HG02852 (cell line): ENCODE measurements at regions not wholly inside any gene's neighbourhood (a gene's known extent, or its start where the extent isn't known, plus 50 kb on each side); places are given as distances from the start of the nearest gene placed in this dataset.
"Not testable (repeated sequence)": the region's sequence is repeated elsewhere in the genome, so short reads cannot be mapped to it uniquely, and the experiment has no call there.

Experiments
- ATAC-seq: cut with Tn5 transposase; IDR thresholded peaks from one replicate; pipeline ENCODE4 v1.9.1; 2021; ENCODE audit warnings: mild to moderate bottlenecking, moderate library complexity; ENCODE audit not compliant: unreplicated experiment

DNA sequence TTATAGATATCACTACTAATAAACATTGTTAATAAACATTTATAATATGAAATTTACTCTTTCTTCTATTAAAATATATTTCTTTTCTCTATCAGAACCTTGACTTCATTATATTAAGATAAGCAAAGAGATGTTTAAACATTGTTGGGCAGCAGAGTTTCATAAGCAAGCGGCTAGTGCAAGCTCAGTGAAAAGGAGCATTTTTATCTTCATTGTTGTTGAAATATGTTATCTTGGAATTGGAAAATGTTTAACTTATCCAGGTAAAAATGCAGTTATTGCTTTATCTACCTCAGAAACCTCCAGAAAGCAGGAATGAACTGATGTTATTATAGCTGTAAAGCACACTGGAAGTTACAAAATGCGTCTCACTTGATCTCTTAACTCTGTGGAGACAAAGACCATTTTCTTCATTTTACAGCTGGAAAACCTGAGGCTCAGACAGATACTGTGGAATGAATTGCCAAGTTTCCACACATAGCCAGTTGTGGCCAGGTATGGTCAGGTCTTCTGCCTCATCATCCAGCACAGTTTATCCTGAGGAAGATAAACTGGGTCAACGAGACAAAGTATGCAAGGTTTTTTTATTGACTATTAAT lies 934.6 kb upstream of the FAM98A start:
- no peak for ATAC-seq

DNA sequence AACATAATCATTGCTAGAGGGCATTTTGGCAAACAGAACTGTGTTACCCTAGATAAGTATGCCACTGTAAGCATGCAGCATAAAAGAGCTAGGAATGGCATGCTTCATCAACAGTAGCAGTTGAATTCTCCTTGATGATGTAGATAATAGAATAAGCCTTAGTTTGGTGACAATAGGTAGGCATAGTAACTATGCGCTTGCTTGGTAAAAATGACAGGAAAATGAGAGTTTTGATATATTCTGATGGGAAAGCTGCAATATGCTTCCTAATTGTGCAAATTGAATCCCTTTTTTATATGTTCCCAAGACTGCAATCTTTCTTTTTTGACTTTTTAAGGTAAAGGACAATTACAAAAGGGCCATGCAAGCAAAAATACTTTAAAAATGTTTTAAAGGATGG lies 930.9 kb upstream of the FAM98A start:
- no peak for ATAC-seq

GRCh38 chr2:34523958-34524514 lies 924.9 kb upstream of the FAM98A start:
- no peak for ATAC-seq

- ATAC-seq, result no peak
Observed at GRCh38 chr2:34519659-34520058, 920.6 kb upstream of the FAM98A start.

DNA sequence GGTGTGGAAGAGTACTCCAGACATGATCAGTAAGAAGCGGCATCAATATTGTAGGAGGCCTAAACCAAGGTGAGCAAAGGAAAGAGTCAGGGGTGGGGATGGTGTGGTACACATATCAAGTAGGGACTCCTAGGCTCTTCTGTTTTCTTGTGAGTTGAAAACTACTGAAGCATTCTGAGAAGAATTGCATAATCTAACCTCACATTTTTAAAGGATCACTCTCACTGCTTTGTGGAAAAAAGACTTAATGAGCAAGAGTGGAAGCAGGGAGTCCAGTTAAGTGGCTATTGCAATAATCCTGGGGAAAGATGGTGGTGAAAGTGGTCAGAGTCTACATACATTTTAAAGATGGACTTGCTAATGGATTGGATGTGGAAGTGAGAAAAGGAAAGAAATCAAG lies 899.5 kb upstream of the FAM98A start:
- no peak for ATAC-seq

DNA sequence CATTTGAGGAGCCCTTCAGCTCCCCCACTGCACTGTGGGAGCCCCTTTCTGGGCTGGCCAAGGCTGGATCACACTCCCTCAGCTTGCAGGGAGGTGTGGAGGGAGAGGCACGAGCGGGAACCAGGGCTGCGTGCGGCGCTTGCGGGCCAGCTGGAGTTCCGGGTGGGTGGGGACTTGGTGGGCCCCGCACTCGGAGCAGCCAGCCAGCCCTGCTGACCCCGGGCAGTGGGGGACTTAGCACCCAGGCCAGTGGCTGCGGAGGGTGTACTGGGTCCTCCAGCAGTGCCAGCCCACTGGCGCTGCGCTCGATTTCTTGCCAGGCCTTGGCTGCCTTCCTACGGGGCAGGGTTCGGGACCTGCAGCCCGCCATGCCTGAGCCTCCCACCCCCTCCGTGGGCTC lies 895.1 kb upstream of the FAM98A start:
- ATAC-seq, result not testable (repeated sequence)

GRCh38 chr2:34492561-34493455 lies 893.7 kb upstream of the FAM98A start:
- ATAC-seq, result no peak

GRCh38 chr2:34486965-34487364 lies 887.9 kb upstream of the FAM98A start:
- ATAC-seq, result no peak

DNA sequence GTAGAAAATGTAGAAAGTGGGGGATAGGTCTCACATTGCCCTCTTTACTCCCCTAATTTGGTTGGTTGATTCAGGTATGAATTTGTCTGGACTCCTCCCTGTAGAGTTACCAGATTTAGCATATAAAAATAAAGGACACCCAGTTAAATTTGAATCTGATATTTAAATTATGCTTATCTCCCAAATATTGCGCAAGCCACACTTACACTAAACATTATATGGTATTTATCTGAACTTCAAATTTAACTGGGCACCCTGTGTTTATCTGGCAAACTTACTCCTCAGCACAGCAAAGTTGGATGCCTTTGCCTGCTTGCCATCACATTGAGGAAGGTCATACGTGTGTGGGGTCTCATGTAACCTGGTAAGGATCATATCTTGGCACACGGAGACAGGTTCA lies 882.4 kb upstream of the FAM98A start:
- no peak for ATAC-seq

DNA sequence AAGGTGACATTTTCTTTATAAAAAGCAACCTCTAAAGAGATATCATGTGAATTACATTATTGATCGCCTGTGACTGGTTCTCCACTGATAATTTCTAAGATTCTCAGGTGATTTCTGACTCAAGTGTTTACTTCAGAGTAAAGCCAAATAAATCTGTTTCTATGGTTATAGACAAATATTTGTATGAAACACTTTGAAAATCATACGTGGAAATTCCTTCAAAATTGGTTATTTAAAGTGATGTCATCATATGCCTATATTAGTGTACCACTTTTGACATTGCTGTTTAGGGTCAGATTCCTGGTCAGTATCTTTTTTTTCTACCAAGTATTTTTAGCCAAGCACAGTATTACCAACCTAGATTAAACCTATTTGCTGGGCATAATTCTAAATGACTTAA lies 881.3 kb upstream of the FAM98A start:
- ATAC-seq, result no peak

DNA sequence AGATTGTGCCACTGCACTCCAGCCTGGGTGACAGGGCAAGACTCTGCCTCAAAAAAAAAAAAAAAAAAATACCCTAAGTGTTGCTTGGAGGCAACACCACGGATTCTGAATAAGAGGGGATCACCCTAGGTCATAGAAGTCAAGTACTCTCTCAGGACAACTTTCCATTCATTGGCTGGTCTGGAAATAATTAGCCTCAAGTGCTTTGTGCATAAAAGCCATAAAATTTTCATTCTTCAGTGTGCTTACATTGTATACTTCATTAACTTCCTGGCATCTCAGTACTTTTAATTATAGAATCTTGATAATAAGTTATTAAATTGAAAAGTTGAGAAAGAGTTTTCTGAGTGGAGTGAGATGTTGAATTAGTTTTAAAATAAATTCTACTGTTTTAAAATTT lies 876.1 kb upstream of the FAM98A start:
- ATAC-seq, result no peak

GRCh38 chr2:34474646-34475045 lies 875.5 kb upstream of the FAM98A start:
- ATAC-seq, result no peak

GRCh38 chr2:34447097-34447496 lies 848.0 kb upstream of the FAM98A start:
- ATAC-seq, result no peak

DNA sequence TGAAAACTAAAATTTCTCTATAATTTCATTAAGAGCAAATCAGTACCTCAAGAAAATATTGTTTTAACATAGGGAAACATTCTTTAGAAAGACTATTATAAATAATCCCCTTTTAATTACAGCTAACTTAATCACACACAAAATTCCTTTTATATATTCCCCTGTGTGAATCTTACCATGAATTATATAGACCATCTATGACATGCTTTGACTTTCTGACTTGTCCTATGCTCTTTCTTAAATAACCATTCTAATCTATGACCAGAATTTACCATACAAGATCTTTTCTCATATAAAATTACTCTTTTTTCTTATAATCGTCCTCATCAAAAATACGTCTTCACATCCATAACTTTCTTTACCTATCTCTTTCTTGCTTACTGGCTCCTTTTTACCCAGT lies 824.2 kb upstream of the FAM98A start:
- ATAC-seq, result no peak

DNA sequence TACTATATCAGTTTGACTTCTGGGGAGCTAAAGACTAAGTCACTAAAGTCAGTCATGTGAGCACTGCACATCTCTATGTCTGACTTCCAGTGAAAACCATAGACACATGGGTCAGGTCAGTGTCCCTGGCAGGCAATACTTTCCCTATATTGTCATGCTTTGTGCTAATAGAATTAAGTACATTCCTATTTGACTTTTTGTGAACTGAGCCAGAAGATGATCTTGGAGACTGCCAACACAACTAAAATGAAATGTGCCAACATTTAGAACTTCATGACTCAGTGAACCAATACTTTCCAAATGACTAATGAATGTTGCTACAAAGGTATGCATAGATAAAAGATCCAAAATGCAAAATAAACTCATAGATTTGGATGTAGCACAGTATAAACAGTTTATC lies 820.8 kb upstream of the FAM98A start:
- ATAC-seq, result no peak

- ATAC-seq, result no peak
Observed at GRCh38 chr2:34416856-34417255, 817.8 kb upstream of the FAM98A start.

DNA sequence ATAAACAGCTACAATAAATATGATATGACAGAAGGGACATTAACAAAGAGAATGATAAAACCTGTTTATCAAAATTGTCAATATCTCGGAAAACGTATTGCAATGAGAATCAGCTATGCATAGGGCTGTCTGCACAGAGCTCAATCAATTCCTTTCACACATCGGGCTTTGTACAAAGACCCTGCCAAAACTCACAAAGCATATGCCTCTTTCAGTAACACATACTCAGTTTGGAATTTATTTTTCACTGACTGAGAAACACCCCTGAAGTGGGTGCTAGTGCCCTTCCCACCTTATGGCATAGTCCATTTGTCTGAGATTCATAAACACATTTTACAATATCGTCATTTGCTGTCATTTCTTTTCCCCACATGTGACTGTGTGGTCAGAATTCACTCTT lies 815.8 kb upstream of the FAM98A start:
- ATAC-seq, result no peak

- ATAC-seq, result no peak
Observed at GRCh38 chr2:34408100-34408499, 809.0 kb upstream of the FAM98A start.

- ATAC-seq, result no peak
Observed at GRCh38 chr2:34403512-34403911, 804.4 kb upstream of the FAM98A start.

DNA sequence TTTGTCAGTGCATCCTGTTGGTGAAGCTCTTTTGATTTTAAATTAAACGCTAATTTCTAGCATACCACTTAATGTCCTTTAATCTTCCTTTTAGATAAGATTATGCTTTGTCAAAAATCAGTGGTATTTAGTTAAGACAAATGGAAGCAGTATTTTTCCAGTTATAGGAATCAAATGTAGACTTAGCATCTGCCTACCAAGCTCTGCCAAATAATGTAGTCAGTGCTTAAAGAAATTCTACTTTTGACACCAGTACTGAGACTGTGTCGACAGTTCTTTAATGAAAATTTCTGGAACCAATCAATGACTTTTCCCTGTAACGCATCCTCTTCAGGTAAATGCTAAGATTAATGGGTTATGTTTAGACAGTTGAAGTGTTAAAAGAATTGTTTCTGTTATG lies 803.3 kb upstream of the FAM98A start:
- ATAC-seq, result no peak

GRCh38 chr2:34401186-34401585 lies 802.1 kb upstream of the FAM98A start:
- no peak for ATAC-seq

DNA sequence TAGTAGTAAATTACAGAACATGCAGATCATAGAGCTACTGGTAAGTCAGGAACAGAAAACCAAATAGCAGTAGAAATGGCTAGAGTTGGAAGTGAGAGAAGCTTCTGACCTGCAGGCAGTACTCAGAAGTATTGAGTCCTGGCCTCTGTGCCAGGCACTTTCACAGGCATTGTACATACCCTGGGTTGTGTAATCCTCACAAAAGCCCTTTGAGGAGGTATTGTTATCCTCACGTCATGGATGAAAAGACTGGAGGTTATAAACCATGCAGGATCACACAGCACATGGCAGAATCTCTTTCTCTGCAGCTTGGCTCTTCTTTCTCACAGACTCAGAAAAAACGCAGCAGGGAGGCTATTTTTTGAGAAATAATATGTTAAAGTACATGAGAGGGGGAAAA lies 789.3 kb upstream of the FAM98A start:
- no peak for ATAC-seq
